CD14-positive monocyte (primary cell): ENCODE measurements at regions not wholly inside any gene's neighbourhood (a gene's known extent, or its start where the extent isn't known, plus 50 kb on each side); places are given as distances from the start of the nearest gene placed in this dataset.

Experiments used
- DNase-seq, 3 donors: peaks; one replicate each; pipeline ENCODE4 v3.0.0-alpha.2; 2011 to 2022
- H2AFZ ChIP-seq: 2 replicates; pipeline ENCODE4 v1.6.0; 2012; ENCODE audit warnings: mild to moderate bottlenecking, low read depth, low read length, inconsistent platforms; ENCODE audit not compliant: insufficient read depth, poor library complexity, severe bottlenecking
- H3K27ac ChIP-seq, 2 donors: 1 replicate in 1 of 2; 2 replicates in 1 of 2; pipeline ENCODE4 v1.5.1; 2012 to 2013; ENCODE audit warnings: low read length in 2 of 2, control low read depth in 1 of 2, inconsistent platforms in 1 of 2, low read depth in 1 of 2, mild to moderate bottlenecking in 1 of 2
- H3K27me3 ChIP-seq, 2 donors: one replicate each; pipeline versions ENCODE4 v1.6.0 to v1.6.1; 2011 to 2013; ENCODE audit warnings: low read length in 2 of 2; ENCODE audit not compliant: control insufficient read depth in 2 of 2, insufficient read depth in 2 of 2
- H3K36me3 ChIP-seq, 2 donors: replicated peaks in 1 of 2; 1 replicate in 1 of 2; 2 replicates in 1 of 2; pipeline versions ENCODE4 v1.5.1 to v1.6.1; 2012 to 2013; ENCODE audit warnings: low read length in 2 of 2, control low read depth in 1 of 2, inconsistent platforms in 1 of 2, mild to moderate bottlenecking in 1 of 2; ENCODE audit not compliant: insufficient read depth in 2 of 2, control insufficient read depth in 1 of 2
- H3K4me1 ChIP-seq, 2 donors: 1 replicate in 1 of 2; 2 replicates in 1 of 2; pipeline versions ENCODE4 v1.5.1 to v1.6.1; 2012 to 2013; ENCODE audit warnings: low read length in 2 of 2, control low read depth in 1 of 2, inconsistent platforms in 1 of 2, mild to moderate bottlenecking in 1 of 2, moderate library complexity in 1 of 2; ENCODE audit not compliant: insufficient read depth in 2 of 2, control insufficient read depth in 1 of 2
- H3K4me2 ChIP-seq: replicated peaks from 2 replicates; pipeline ENCODE3; 2012; ENCODE audit warnings: low read length, moderate library complexity, mild to moderate bottlenecking; ENCODE audit not compliant: poor library complexity, severe bottlenecking; ENCODE audit errors: extremely low read depth
- H3K4me3 ChIP-seq, 3 experiments: fragments of 200-600 bp in 1 of 3; sonication (generic) in 1 of 3; replicated peaks in 1 of 3; 1 replicate in 2 of 3; 2 replicates in 1 of 3; pipeline ENCODE4 v1.5.1; 2011 to 2013; ENCODE audit warnings: low read length in 3 of 3, mild to moderate bottlenecking in 3 of 3, control low read depth in 2 of 3, low read depth in 2 of 3, inconsistent platforms in 1 of 3, moderate library complexity in 1 of 3
- H3K79me2 ChIP-seq: 2 replicates; pipeline ENCODE4 v1.6.0; 2012; ENCODE audit warnings: mild to moderate bottlenecking, control low read depth, inconsistent platforms, low read length, moderate library complexity; ENCODE audit not compliant: insufficient read depth
- H3K9ac ChIP-seq: 2 replicates; pipeline ENCODE4 v1.6.0; 2017; ENCODE audit warnings: low read length, mild to moderate bottlenecking; ENCODE audit not compliant: insufficient read depth, poor library complexity, severe bottlenecking
- H3K9me3 ChIP-seq, 2 donors: replicated peaks in 1 of 2; 1 replicate in 1 of 2; 2 replicates in 1 of 2; pipeline versions ENCODE4 v1.5.1 to v1.6.1; 2012 to 2013; ENCODE audit warnings: low read length in 2 of 2, control low read depth in 1 of 2; ENCODE audit not compliant: control insufficient read depth in 1 of 2, insufficient read depth in 1 of 2
- H4K20me1 ChIP-seq: 2 replicates; pipeline ENCODE4 v1.6.0; 2012; ENCODE audit warnings: mild to moderate bottlenecking, low read length, control low read depth, moderate library complexity; ENCODE audit not compliant: insufficient read depth
- H3K27ac Mint-ChIP-seq, 7 donors: one replicate each; pipeline ENCODE4 v1.8.0; 2020; ENCODE audit warnings: mild to moderate bottlenecking in 7 of 7, mixed read lengths in 7 of 7, moderate library complexity in 6 of 7, inconsistent platforms in 2 of 7
- H3K27me3 Mint-ChIP-seq, 3 donors: one replicate each; pipeline ENCODE4 v1.8.0; 2021 to 2022; ENCODE audit warnings: low read depth in 3 of 3, mild to moderate bottlenecking in 3 of 3, mixed read lengths in 3 of 3, moderate library complexity in 3 of 3, inconsistent platforms in 1 of 3
- H3K36me3 Mint-ChIP-seq, 2 donors: one replicate each; pipeline ENCODE4 v1.8.0; 2020; ENCODE audit warnings: mixed read lengths in 2 of 2, inconsistent platforms in 1 of 2, mild to moderate bottlenecking in 1 of 2
- H3K4me1 Mint-ChIP-seq: one replicate; pipeline ENCODE4 v1.8.0; 2020; ENCODE audit warnings: mild to moderate bottlenecking, mixed read lengths
- H3K4me3 Mint-ChIP-seq, 2 donors: one replicate each; pipeline ENCODE4 v1.8.0; 2020; ENCODE audit warnings: mild to moderate bottlenecking in 2 of 2, mixed read lengths in 2 of 2, moderate library complexity in 1 of 2
- H3K9me3 Mint-ChIP-seq, 7 donors: one replicate each; pipeline ENCODE4 v1.8.0; 2020 to 2022; ENCODE audit warnings: mixed read lengths in 7 of 7, mild to moderate bottlenecking in 6 of 7, moderate library complexity in 6 of 7, inconsistent platforms in 2 of 7
- WGBS: methylation state at CpG from one replicate; pipeline ENCODE4 v1.1.5; 2013; ENCODE audit warnings: missing lambda C conversion rate; ENCODE audit not compliant: insufficient coverage; 5-methylcytosine and 5-hydroxymethylcytosine counted together
- intact Hi-C, 2 donors: fragments of 100-400 bp; cut with micrococcal nuclease; formaldehyde crosslinking; loops; one replicate each; pipeline versions ENCODE4 v1.15.0 to v1.15.1; 2023
- TF ChIP-seq, protein P1 (sequence below): fragments of 200-600 bp; IDR thresholded peaks from one replicate; pipeline ENCODE4 v1.8.0; 2022; ENCODE audit warnings: antibody characterized with exemption, mild to moderate bottlenecking

DNA sequence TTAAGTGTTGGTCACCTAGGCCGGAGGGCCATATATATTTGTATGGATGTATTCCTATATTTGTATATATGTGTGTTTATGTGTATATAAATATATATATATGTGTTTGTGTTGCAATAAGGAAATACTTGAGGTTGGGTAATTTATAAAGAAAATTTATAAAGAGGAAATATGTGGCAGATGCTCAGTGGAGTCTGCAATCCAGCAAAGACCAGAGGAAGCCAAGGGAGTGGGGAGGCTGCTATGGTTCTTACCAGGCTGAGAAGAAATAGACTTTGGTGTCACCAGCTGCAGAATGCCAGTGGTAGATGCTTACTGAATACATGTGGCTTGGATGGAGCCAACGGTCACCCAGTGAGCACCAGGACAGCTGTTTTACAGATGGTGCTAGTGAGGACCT, 97.4 kb upstream of the ELOVL5 start:
- H3K9ac ChIP-seq: no peak overlapping the region
- peak; percentile 29 to 45 (median 35) for DNase-seq
- peak overlapping the region; percentile 1 to 75 for H3K27ac ChIP-seq
- no peaks in the 10 kb centered on the region for H3K36me3 ChIP-seq
- peaks cover 33 to 40% of the 10 kb centered on the region in 2 donors for H3K4me1 ChIP-seq
- WGBS: no CpG with 5 or more reads among the region's 2 CpGs
- intact Hi-C loops: no loop called here
- no peaks in the 10 kb centered on the region for H3K27me3 ChIP-seq
- Mint-ChIP-seq H3K4me1 (peaks cover 38% of the 10 kb centered on the region), H3K27ac (peak overlapping the region; percentile 65 to 91 (median 88)), H3K27me3 (no peaks in the 10 kb centered on the region), H3K36me3 (no peaks in the 10 kb centered on the region), H3K9me3 (peaks cover 3 to 9% (median 6%) of the 10 kb centered on the region in 7 donors), H3K4me3 (no peak overlapping the region)
- H4K20me1 ChIP-seq: no peaks in the 10 kb centered on the region
- H3K4me3 ChIP-seq: peak overlapping the region in 1 of 3 experiments; percentile 44
- H3K79me2 ChIP-seq: no peaks in the 10 kb centered on the region
- TF ChIP-seq, protein P1, sequence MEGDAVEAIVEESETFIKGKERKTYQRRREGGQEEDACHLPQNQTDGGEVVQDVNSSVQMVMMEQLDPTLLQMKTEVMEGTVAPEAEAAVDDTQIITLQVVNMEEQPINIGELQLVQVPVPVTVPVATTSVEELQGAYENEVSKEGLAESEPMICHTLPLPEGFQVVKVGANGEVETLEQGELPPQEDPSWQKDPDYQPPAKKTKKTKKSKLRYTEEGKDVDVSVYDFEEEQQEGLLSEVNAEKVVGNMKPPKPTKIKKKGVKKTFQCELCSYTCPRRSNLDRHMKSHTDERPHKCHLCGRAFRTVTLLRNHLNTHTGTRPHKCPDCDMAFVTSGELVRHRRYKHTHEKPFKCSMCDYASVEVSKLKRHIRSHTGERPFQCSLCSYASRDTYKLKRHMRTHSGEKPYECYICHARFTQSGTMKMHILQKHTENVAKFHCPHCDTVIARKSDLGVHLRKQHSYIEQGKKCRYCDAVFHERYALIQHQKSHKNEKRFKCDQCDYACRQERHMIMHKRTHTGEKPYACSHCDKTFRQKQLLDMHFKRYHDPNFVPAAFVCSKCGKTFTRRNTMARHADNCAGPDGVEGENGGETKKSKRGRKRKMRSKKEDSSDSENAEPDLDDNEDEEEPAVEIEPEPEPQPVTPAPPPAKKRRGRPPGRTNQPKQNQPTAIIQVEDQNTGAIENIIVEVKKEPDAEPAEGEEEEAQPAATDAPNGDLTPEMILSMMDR: no peak
- no peak overlapping the region for H2AFZ ChIP-seq
- peaks cover 4 to 7% of the 10 kb centered on the region in 2 donors for H3K9me3 ChIP-seq
- peak overlapping the region; percentile 21 for H3K4me2 ChIP-seq

GRCh38 chr6:53441761-53442160, 93.0 kb upstream of the ELOVL5 start:
- Histone ChIP-seq H3K36me3 (no peaks in the 10 kb centered on the region), H2AFZ (no peak overlapping the region), H3K27me3 (no peaks in the 10 kb centered on the region), H3K4me3 (no peak overlapping the region), H3K9ac (no peak overlapping the region), H4K20me1 (no peaks in the 10 kb centered on the region), H3K4me2 (no peak overlapping the region), H3K27ac (no peak overlapping the region), H3K79me2 (no peaks in the 10 kb centered on the region), H3K9me3 (no peaks in the 10 kb centered on the region), H3K4me1 (peaks cover 47 to 53% of the 10 kb centered on the region in 2 donors)
- WGBS: no CpG with 5 or more reads among the region's 3 CpGs
- TF ChIP-seq, protein P1: no peak
- Mint-ChIP-seq H3K27ac (no peak overlapping the region), H3K9me3 (peaks cover 0 to 2% (median 0%) of the 10 kb centered on the region in 7 donors), H3K4me3 (no peak overlapping the region), H3K36me3 (no peaks in the 10 kb centered on the region), H3K27me3 (peaks cover 0 to 1% (median 0%) of the 10 kb centered on the region in 3 donors), H3K4me1 (peaks cover 53% of the 10 kb centered on the region)
- intact Hi-C loops: no loop called here
- no peak for DNase-seq
